ENCODE measurements at regions not wholly inside any gene's neighbourhood (a gene's known extent, or its start where the extent isn't known, plus 50 kb on each side); places are given as distances from the start of the nearest gene placed in this dataset.
"Not testable (repeated sequence)": the region's sequence is repeated elsewhere in the genome, so short reads cannot be mapped to it uniquely, and the experiment has no call there.

DNA sequence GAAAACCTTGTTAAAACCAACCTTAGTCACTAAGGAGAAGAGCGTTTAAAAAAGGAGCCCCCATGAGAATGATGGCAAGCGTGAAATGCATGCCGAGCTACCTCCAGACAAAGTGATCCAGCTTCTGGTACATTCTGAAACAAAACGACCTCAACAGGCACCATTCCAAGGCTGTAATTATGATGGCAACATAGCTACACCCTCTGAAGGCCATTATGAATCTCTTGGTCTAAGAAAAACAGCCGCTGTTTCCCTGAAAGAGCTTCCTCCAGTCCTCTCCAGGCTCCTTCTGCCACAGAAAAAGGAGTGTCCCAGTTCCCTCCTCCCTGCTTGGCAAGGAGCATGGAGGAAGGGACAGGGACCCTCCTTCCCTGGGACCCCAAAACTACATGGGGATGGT lies 50.0 kb upstream of the ABLIM1 start:
- no peak overlapping the region for H3K4me3 ChIP-seq (ENCODE audit: low read depth, low read length)

DNA sequence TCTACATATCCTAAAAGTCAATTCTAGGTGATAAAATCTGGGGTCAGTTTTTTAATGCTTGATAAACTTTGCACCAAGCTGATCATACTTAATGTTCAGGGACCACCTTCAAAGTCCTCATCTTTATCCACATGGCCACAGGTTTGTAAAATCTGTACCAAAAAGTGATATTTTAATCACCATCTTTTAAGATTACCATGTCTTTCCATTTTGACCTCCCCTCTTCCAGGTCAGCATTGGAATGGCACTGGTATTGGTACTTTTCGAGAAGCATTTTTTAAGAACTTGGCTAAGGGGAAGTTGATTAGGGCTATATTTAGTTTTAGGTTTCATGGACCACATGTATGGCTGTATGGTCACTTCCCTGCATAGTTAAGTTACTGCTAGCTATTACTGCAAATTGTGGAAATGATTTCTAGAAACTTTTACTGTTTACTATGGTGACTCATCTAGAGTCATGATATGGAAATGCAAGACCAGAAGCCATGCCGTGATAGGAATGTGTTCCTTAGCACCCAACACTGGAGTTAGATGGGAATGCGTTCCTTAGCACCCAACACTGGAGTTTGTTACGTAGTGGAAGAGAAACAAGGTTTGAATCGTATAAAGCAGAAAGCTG lies 50.8 kb upstream of the ABLIM1 start:
- H3K4me3 ChIP-seq (ENCODE audit: low read depth, low read length) = no peak overlapping the region

DNA sequence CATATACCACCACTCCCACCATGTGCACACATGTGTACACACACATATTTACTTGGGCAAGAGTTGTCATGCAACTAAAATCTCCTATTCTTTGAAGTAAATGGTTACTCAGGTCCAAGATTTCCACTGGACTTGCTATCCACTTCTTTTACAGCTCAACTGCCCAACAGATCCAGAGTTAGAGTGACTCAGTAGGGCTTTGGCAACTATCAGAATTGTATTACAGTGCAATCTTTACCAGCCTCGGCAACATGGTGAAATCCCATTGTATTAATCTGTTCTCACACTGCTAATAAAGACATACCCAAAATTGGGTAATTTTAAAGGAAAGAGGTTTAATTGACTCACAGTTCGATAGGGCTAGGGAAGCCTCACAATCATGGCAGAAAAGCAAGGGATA lies 51.9 kb upstream of the ABLIM1 start:
- H3K4me3 ChIP-seq (ENCODE audit: low read depth, low read length) = no peak overlapping the region

- no peak overlapping the region for H3K4me3 ChIP-seq (ENCODE audit: low read depth, low read length)
Observed at GRCh38 chr10:114711176-114711868, 53.2 kb upstream of the ABLIM1 start.

DNA sequence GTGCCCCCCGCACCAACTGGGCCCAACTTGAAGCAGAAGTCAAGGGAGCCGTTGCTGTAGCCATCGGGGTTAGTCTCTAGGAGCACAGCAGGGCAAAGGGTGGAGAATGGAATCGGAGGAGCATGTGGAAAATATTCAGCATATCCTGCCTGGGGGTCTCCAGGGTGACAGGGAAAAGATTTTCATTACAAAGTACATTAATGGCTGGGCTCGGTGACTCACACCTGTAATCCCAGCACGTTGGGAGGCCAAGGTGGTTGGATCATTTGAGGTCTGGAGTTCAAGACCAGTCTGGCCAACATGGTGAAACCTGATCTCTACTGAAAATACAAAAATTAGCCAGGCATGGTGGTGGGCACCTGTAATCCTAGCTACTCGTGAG lies 53.8 kb upstream of the ABLIM1 start:
- no peak overlapping the region for H3K4me3 ChIP-seq (ENCODE audit: low read depth, low read length)

- H3K4me3 ChIP-seq (ENCODE audit: low read depth, low read length) = no peak overlapping the region
Observed at GRCh38 chr10:114713525-114714090, 55.5 kb upstream of the ABLIM1 start.

GRCh38 chr10:114714281-114714741 lies 56.2 kb upstream of the ABLIM1 start:
- no peak overlapping the region for H3K4me3 ChIP-seq (ENCODE audit: low read depth, low read length)

GRCh38 chr10:114715171-114715670 lies 57.1 kb upstream of the ABLIM1 start:
- H3K4me3 ChIP-seq (ENCODE audit: low read depth, low read length) = no peak overlapping the region

DNA sequence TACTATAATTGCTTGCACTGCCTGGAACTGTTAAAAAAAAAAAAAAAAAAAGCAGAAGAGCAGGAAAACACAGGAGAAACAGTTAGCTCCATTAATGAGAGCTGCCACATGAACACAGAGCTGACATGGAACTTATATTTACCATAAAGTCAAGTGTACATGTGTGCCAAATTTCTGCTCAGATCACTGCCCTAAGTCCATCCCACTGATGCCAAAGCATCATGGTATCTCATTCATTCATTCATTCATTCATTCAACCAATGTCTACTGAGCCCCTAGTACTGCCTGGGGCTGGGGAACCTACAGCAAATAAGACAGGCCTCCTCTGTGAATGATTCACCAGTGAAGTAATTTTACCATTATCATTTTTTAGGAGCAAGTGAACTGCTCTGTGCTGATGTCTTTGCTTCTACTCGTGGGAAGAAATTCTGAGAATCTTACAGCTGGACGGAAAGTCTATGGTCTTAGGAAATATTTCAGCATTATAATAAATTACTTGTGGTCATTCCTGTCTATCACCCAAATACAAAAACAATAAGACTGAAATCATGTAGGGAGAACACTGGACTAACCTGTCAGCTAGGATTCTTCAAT lies 58.8 kb upstream of the ABLIM1 start:
- no peak overlapping the region for H3K4me3 ChIP-seq (ENCODE audit: low read depth, low read length)

GRCh38 chr10:114717881-114718280 lies 59.8 kb upstream of the ABLIM1 start:
- not testable (repeated sequence) for H3K4me3 ChIP-seq (ENCODE audit: low read depth, low read length)

GRCh38 chr10:114718374-114718773 lies 60.3 kb upstream of the ABLIM1 start:
- no peak overlapping the region for H3K4me3 ChIP-seq (ENCODE audit: low read depth, low read length)

DNA sequence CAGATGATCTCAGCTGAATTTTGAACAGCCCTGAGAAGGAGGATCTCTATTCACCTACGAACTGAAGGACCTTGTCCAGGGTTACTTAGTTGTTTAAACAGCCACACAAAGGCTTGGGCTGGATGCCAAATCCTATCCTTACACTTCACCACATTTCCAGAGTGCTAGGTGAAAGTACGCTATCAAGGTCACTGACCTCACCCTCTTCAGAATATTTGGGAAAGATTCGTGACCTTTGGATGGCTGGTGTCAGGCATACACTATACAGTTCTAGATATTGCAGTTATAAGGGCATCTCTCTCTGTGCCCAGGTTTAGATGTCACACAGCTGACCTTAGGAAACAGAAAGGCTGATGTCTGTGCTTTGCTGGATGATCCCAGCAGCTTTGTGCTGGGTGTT lies 61.2 kb upstream of the ABLIM1 start:
- H3K4me3 ChIP-seq (ENCODE audit: low read depth, low read length) = no peak overlapping the region

- H3K4me3 ChIP-seq (ENCODE audit: low read depth, low read length) = not testable (repeated sequence)
Observed at GRCh38 chr10:114720023-114720422, 61.9 kb upstream of the ABLIM1 start.

DNA sequence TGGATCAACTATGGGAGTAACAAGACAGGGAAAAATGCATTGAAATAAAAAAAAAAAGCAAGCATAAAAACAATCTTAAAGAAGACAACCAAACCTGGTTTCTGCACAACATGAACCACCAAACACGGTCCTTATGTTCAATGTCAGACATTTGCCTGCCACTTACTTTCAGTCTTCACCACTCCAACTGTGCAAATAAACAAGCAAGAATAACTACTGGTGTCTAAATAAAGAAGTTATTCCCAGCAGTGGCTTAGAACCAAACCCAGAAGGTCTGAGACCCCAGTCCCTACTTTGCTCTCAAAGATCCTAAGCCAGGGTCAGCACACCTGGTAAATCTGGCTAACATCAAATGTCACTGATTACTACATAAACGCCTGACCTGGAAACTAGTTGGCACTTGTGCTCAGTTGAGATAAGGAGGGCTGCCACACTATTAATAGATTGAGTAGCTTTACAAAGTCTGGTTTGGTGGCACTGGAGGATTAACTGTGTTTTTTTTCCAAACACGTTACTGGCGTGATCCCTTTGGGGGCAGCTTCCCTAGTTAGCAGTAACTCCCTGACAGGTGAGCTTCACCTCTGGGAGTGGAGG lies 62.7 kb upstream of the ABLIM1 start:
- H3K4me3 ChIP-seq (ENCODE audit: low read depth, low read length) = no peak overlapping the region

GRCh38 chr10:114722136-114722535 lies 64.1 kb upstream of the ABLIM1 start:
- not testable (repeated sequence) for H3K4me3 ChIP-seq (ENCODE audit: low read depth, low read length)

DNA sequence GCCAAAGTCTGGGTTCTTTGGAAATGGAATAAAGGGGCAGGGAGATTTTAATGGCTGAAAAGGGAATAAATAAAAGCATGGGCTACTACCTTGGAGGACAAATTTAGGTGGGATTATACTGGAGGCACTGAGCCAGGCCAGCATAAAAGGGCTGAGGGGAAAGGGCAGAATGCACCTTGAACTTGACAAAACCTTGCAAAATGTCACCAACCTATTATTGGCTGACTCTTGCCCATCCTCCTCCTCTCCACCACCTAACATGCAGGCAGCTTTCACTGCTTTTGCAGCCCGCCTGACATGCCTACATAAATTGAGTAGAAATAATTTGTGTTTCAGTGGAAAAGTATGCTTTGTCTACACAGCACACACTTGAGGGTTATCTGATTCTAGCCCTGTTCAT lies 65.3 kb upstream of the ABLIM1 start:
- H3K4me3 ChIP-seq (ENCODE audit: low read depth, low read length) = no peak overlapping the region

DNA sequence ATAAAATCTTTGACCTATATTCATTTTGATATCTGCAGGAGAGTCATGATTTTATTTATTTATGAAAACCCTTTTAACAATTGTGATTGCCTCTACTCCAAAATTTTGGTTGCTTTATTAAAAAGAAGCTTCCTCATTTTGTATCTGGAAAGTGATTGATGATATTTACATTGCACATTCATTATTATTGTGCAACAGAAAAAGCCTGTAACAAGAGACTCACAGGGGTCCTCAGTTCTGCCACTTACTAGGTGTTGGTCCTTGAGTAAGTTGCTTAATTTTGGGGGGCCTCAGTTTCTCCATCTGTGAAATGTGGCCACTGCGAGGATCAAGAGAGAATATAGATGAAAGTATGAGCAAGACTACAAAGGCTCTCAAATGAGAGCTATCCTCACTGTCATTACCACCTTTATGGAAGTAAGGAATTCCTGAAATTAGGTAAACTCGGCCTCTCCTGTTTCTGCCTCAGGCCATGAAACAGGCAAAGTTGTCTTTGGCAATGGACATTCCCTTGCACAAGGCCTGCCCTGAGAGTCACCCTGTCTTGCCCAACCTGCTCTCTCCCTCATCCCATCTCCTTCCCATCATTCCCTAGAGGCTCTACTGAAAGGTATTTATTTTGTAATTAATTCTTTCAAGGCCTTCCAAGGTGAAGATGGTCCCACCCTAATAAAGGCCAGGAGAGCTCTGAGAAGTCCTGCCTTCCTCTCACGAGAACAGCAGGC lies 66.1 kb upstream of the ABLIM1 start:
- H3K4me3 ChIP-seq (ENCODE audit: low read depth, low read length) = no peak overlapping the region

DNA sequence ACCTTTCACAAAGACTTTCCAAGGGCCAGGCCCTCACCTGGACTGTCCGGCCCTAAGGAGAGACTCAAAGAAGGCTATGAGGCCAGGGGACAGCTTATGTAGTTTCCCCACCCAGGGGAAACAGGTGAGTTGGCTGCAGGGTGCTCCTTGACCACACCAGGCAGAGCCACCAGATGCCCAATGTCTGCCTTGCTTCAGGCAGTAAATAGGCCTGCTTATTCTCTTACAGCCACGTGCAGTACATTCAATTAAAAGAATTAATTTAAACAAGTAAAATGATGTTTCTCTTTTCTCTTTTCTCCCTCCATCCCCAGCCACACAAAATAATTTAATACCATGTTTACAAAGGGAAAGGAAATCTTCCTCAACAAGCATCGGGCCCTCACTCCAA lies 66.6 kb upstream of the ABLIM1 start:
- no peak overlapping the region for H3K4me3 ChIP-seq (ENCODE audit: low read depth, low read length)

- H3K4me3 ChIP-seq (ENCODE audit: low read depth, low read length) = no peak overlapping the region
Observed at GRCh38 chr10:114726820-114727271, 68.8 kb upstream of the ABLIM1 start.

GRCh38 chr10:114728325-114728724 lies 70.2 kb upstream of the ABLIM1 start:
- no peak overlapping the region for H3K4me3 ChIP-seq (ENCODE audit: low read depth, low read length)
